Gastroesophageal sphincter (tissue), 3 donors: ENCODE measurements at regions not wholly inside any gene's neighbourhood (a gene's known extent, or its start where the extent isn't known, plus 50 kb on each side); places are given as distances from the start of the nearest gene placed in this dataset.
A peak's percentile ranks its signal among the peaks of the same experiment; 100 is the strongest.
"Not testable (repeated sequence)": the region's sequence is repeated elsewhere in the genome, so short reads cannot be mapped to it uniquely, and the experiment has no call there.

ENCODE experiments used
- CTCF ChIP-seq, 4 experiments: fragments of 200-600 bp in 2 of 4; fragments of 450-650 bp in 2 of 4; sonication (generic) in 1 of 4; IDR thresholded peaks; one replicate each; pipeline ENCODE4 v1.5.1; 2017 to 2019; ENCODE audit warnings: antibody characterized with exemption in 4 of 4, mild to moderate bottlenecking in 2 of 4, moderate library complexity in 2 of 4
- EP300 ChIP-seq: sonication (generic); formaldehyde crosslinking; IDR thresholded peaks from one replicate; pipeline ENCODE4 v1.6.1; 2017; ENCODE audit warnings: antibody characterized with exemption, mild to moderate bottlenecking
- POLR2A ChIP-seq, 2 donors: fragments of 450-650 bp; IDR thresholded peaks; one replicate each; pipeline ENCODE4 v1.6.1; 2017; ENCODE audit warnings: antibody characterized with exemption in 2 of 2, mild to moderate bottlenecking in 2 of 2, moderate library complexity in 1 of 2
- POLR2AphosphoS5 ChIP-seq: sonication (generic); formaldehyde crosslinking; IDR thresholded peaks from one replicate; pipeline ENCODE4 v1.6.1; 2017; ENCODE audit warnings: antibody characterized with exemption

GRCh38 chr3:198167339-198168039 lies 207.5 kb downstream of the LMLN start:
- not testable (repeated sequence) for TF ChIP-seq POLR2AphosphoS5; POLR2A (IDR thresholded peaks at IDR 0.05); EP300
- peak; percentile 23 to 56 (median 44) for TF ChIP-seq CTCF (IDR thresholded peaks at IDR 0.05)
